ENCODE measurements at regions not wholly inside any gene's neighbourhood (a gene's known extent, or its start where the extent isn't known, plus 50 kb on each side); places are given as distances from the start of the nearest gene placed in this dataset.

- Histone ChIP-seq H3K9me3 (no peaks in the 10 kb centered on the region), H3K4me1 (peaks cover 0 to 30% (median 17%) of the 10 kb centered on the region in 4 donors), H3K4me3 (no peak overlapping the region), H3K27ac (replicated peaks in 1 of 4) (no peak overlapping the region), H3K36me3 (no peaks in the 10 kb centered on the region), H3K27me3 (no peaks in the 10 kb centered on the region)
- no peak for DNase-seq (ENCODE audit: extremely low spot score)
- intact Hi-C loops (cut with DNase I): no loop called here
- WGBS: 96% methylated on average over 4 of the region's 4 CpGs
- no peak for TF ChIP-seq POLR2AphosphoS5 (IDR thresholded peaks at IDR 0.05)
- no peak for TF ChIP-seq CTCF (IDR thresholded peaks at IDR 0.05)
- TF ChIP-seq EP300 (IDR thresholded peaks at IDR 0.05): no peak
- no peak for TF ChIP-seq POLR2A (IDR thresholded peaks at IDR 0.05; ENCODE audit: low read depth)
These were observed 164.2 kb upstream of the PUM3 start for GRCh38 chr9:3008091-3008490.

- Histone ChIP-seq H3K27ac (replicated peaks in 1 of 4) (no peak overlapping the region), H3K4me1 (peaks cover 0 to 30% (median 17%) of the 10 kb centered on the region in 4 donors), H3K9me3 (no peaks in the 10 kb centered on the region), H3K27me3 (no peaks in the 10 kb centered on the region), H3K36me3 (no peaks in the 10 kb centered on the region), H3K4me3 (no peak overlapping the region)
- TF ChIP-seq POLR2AphosphoS5 (IDR thresholded peaks at IDR 0.05) (no peak), EP300 (IDR thresholded peaks at IDR 0.05) (no peak), CTCF (IDR thresholded peaks at IDR 0.05) (no peak), POLR2A (IDR thresholded peaks at IDR 0.05; ENCODE audit: low read depth) (no peak)
- intact Hi-C loops (cut with DNase I): no loop called here
- no peak for DNase-seq (ENCODE audit: extremely low spot score)
- WGBS: 18% methylated on average over 1 of the region's 1 CpG
These were observed 163.4 kb upstream of the PUM3 start for GRCh38 chr9:3007326-3007725.

- Histone ChIP-seq H3K27me3 (no peaks in the 10 kb centered on the region), H3K27ac (replicated peaks in 1 of 4) (no peak overlapping the region), H3K4me1 (peaks cover 0 to 30% (median 17%) of the 10 kb centered on the region in 4 donors), H3K36me3 (no peaks in the 10 kb centered on the region), H3K9me3 (no peaks in the 10 kb centered on the region), H3K4me3 (no peak overlapping the region)
- DNase-seq (ENCODE audit: extremely low spot score): no peak
- TF ChIP-seq POLR2A (IDR thresholded peaks at IDR 0.05; ENCODE audit: low read depth) (no peak), EP300 (IDR thresholded peaks at IDR 0.05) (no peak), POLR2AphosphoS5 (IDR thresholded peaks at IDR 0.05) (no peak), CTCF (IDR thresholded peaks at IDR 0.05) (no peak)
- intact Hi-C loops (cut with DNase I): no loop called here
These were observed 163.0 kb upstream of the PUM3 start for GRCh38 chr9:3006851-3007250.

- TF ChIP-seq CTCF (IDR thresholded peaks at IDR 0.05) (no peak), EP300 (IDR thresholded peaks at IDR 0.05) (no peak), POLR2A (IDR thresholded peaks at IDR 0.05; ENCODE audit: low read depth) (no peak), POLR2AphosphoS5 (IDR thresholded peaks at IDR 0.05) (no peak)
- 91% methylated on average over 1 of the region's 1 CpG for WGBS
- Histone ChIP-seq H3K27ac (replicated peaks in 1 of 4) (no peak overlapping the region), H3K9me3 (no peaks in the 10 kb centered on the region), H3K4me3 (no peak overlapping the region), H3K27me3 (no peaks in the 10 kb centered on the region), H3K36me3 (no peaks in the 10 kb centered on the region), H3K4me1 (peaks cover 0 to 30% (median 17%) of the 10 kb centered on the region in 4 donors)
- intact Hi-C loops (cut with DNase I): no loop called here
- no peak for DNase-seq (ENCODE audit: extremely low spot score)
These were observed 160.7 kb upstream of the PUM3 start for GRCh38 chr9:3004572-3004971.

GRCh38 chr9:3001311-3001710 lies 157.4 kb upstream of the PUM3 start:
- DNase-seq (ENCODE audit: extremely low spot score): no peak
- Histone ChIP-seq H3K36me3 (no peaks in the 10 kb centered on the region), H3K9me3 (no peaks in the 10 kb centered on the region), H3K27ac (replicated peaks in 1 of 4) (no peak overlapping the region), H3K4me3 (no peak overlapping the region), H3K27me3 (no peaks in the 10 kb centered on the region), H3K4me1 (peaks cover 0 to 17% (median 4%) of the 10 kb centered on the region in 4 donors)
- intact Hi-C loops (cut with DNase I): no loop called here
- TF ChIP-seq CTCF (IDR thresholded peaks at IDR 0.05): no peak
- TF ChIP-seq POLR2AphosphoS5 (IDR thresholded peaks at IDR 0.05): no peak
- TF ChIP-seq EP300 (IDR thresholded peaks at IDR 0.05): no peak
- no peak for TF ChIP-seq POLR2A (IDR thresholded peaks at IDR 0.05; ENCODE audit: low read depth)
